HG03108 (cell line): ENCODE measurements at regions not wholly inside any gene's neighbourhood (a gene's known extent, or its start where the extent isn't known, plus 50 kb on each side); places are given as distances from the start of the nearest gene placed in this dataset.

Experiments
- ATAC-seq: cut with Tn5 transposase; IDR thresholded peaks from one replicate; pipeline ENCODE4 v1.9.1; 2021; ENCODE audit warnings: moderate library complexity; ENCODE audit not compliant: unreplicated experiment

DNA sequence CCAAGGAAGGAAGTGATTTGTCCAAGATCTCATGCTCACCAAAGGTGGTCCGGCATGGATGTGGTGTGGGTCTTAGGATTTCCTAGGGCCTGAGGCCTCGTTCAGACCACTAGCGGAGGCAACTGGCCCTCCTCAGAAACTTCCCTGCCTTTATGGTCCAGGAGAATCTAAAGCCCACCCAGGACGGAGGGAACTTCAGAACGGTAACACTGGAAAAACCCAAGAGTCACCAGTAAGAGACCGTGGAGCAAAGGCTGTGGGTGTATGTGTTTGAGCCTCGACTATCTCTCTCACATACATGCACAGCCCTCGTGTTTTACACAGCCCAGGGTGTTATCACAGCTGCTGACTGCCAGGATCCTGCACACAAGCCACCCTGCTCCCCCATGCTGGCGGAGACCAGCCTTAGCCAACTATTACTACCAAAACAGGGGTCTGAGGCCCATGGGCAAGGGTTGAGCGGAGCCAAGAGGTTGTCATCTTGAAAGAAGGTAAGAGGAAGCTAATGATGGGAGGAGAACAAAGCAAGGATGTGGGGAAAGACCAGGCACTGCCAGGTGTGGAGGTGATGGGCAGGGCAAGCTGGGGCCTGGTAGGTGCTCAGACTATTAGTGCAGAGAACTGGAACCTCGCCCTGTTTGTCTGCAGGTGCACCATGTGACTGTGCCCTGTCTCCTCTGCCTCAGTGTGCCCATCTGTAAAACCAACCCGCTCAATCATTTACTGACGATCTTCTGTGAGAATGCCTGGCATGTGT lies 170.2 kb upstream of the ZMIZ1 start:
- no peak for ATAC-seq

DNA sequence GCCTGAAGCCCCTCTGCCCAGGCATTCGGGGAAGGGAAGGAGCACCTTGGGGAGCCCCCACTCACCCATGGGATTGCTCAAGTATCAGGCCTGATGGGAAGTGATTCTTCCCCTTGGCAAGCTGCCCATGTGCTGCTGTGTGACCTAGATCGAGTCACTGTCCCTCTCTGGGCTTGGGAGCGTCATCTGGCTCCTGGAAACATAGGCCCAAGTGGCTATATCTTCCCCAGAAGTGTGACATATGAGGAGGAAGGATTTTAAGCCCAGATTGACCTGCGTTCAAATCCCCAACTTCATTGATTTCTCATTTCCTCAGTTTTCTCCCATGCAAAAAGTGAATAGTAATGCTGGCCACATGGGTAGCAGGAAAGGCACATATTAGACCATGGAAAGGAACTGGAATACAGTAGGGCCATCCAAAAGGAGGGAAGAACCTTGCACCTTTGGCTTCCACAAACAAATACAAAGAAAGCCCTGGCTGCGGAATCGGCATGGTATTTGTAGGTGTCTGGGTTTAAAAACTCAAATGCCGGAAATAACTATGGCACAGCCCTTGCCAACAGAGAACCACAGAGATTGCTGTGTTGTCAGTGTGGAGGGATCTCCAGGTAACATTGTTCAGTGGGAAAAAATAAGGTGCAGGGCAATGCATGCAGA lies 169.5 kb upstream of the ZMIZ1 start:
- no peak for ATAC-seq

DNA sequence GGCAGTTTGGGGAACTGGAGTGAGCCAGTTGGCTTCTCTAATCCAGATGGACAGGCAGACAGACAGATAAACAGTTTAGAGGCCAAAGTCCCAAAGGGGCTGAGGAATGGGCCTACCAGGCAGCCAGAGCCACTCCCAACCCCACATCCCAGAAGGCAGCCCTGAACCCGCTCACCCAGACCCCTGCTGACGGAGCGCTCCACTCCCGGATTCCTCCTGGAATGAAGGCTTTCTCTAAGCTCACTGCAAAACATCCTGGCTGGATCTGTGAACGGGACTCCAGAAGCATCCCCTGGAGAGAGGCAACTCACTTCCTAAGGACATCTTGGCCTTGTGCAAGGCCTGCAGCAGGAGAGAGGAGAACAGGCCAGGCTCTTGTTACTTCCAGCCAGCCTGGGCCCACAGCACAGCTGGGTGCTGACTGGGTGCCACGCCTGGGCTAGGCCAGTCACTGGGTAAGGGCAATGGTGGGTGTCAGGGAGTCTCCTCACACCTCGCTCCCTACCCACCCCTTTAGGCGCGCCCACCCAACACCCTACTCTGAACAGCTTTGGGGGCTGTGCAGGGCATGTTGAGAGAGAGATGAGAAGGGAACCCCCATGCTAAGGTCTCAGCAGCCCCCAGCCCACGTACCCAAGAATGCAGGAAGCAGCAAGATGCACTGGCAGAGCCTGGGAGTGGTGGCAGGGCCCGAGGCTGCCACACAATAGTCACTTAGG lies 168.6 kb upstream of the ZMIZ1 start:
- no peak for ATAC-seq

DNA sequence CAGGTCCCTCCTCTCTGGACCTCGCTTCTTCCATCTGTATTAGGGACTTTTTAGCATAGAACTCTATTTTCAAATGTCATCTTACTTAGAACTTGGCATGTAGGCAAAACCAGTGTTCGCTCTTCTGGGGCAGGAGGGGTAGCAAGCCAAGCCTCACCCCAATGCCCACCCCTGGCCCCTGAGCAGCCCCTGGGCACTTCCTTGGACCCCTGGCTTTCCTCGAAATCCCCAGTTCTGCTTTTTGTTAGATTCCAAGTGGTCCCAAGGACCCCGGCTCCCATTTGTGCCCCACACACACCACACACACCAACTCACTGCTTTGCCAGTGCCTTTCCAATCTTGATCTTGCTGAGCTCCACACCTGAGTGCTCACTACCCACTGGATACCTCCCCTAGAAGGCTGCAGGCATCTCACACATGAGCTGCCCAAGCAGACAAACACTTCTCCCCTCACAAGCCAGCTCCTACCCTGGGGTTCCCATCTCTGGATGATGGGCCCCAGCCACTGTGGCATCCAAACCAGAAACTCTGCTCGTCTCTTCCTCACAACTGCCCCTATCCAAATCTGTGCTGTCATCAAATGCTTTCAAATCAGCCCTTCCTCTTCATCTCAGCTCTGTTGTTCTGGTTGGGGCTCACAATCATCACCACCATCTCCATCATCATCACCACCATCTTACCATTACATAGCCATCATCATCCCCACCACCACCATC lies 167.9 kb upstream of the ZMIZ1 start:
- ATAC-seq = no peak

DNA sequence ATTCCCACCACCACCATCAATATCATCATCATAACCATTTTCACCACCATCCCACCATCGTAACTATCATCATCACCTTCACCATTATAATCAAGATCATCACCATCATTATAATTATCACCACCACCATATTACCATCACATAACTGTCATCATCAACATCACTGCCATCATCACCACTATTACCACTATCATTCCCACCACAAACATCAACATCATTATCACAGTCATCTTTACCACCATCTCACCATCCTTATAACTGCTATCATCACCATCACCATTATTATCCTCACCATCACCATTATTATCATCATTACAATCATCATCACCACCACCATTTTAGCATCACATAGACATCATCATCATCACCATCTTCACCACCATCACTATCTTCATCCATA lies 167.1 kb upstream of the ZMIZ1 start:
- ATAC-seq = no peak

DNA sequence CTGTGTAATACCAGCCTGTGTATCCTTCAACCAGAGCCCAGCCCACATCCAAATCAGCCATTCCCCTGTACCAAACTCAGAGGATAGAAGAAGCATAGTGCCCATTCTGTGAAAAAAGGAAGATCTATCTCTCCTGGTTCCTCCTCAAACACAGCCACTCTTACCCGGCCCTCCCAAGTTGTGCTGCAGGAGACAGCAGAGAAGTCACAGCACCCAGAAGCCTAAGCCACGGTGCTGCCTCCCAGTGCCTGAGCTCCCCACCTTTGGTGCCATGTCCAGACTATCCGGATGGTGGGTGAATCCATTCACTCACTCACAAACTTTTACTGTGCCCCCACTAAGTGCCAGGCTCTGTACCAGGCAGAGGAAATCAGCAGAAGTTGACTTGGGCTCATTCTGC lies 166.0 kb upstream of the ZMIZ1 start:
- no peak for ATAC-seq

DNA sequence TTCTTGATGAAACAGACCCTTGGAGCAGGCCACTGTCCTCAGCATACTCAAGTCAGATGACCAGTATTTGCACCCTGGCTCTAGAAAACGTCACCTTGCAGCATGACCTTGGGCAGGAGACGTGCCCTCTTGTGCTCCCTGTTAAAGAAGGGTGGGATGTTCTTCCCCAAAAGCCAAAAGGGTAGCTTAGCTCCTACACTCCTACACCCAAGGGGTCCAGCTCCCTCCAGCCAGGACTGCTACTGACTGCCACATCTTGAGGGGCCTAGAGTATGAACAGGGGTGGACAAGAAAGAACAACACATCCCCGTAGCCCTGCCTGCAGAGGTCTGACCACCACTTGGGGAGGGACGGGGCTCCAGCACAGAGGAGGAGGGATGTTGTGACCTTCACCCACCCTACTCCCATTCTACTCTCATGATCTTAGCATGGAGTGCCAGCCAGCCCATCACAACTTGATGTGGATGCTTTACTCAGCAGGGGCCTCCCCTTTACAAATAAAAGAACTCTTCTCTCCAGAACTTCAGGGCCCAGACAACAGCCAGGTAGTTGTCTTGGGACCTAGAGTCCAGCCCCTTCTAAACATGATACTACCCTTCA lies 165.3 kb upstream of the ZMIZ1 start:
- no peak for ATAC-seq

DNA sequence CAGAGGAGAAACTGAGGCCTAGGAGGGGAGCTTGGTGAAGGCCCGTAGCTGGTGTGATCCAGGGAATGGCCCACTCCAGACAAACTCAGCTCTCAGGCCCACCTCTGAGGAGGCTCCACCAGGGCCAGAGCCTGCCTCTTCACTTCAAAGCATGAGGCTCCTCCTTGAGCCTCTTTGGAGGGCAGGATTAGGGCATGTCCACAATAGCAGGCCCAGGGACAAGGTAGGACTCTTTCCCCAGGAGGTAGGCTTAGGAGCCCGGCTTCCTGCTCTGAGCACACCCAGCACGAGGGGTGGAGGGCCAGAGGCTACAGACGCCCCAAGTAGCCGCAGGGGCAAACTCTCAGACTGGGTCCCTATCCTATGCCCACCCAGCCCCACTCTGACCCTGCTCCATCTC lies 164.6 kb upstream of the ZMIZ1 start:
- ATAC-seq = no peak

DNA sequence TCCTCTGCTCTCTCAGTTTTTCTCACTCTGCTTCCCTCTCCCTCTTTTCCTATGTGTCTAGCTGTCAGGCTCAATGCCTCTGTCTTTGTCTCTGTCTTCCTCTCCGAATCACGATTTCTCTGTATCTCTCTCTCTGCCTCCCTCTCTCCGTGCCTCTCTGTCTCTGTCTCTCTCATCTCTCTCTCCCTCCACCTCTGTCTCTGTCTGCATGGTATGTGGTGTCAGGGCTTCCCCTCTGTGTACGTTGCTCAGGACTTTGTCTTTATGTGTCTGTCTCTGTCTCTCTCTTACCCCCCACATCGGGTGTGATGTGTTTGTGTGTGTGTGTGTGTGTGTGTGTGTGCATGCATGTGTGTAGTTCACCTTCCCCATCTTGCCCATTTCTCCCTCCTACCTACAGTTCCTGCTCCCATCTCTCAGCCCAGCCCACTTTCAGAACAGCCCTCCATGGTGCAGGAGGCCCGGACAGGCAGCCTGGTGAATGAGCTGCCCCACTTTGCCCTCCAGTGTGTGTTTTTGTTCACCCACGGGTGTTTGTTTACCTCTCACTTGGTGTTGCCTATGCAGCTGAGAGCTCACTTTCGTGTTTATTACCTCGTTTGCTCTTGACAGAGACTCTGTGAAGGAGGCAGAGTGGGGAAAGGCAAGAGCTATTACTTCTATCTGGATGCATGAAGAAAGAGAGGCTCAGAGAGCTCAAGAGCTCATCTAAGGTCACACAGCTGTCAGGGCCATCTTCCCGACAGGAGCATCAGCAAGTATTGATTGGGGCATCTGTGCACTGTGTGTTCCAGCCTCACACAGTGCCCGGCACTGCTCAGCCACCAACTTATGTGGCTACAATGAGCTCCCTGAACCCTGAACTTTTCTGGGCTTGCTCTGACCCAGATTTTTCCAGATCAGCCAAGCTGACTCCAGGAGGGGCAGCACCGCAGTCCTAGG lies 163.5 kb upstream of the ZMIZ1 start:
- no peak for ATAC-seq

DNA sequence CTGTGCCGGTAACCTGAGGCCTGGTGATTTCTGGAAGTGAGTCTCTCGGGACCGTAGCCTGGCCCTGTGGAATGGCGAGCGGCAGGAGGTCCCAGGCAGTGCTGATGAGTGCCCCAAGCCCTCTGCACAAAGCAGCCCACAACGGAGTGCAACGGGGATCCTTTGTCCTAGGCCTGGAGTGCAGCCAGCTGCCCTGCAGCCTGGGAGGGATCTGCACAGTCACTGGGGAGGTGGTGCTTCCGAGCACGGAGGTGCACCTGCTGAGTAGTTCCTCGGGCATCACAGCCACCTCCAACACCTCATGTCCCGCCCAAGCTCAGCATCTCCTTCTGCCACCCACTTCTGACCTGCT lies 162.8 kb upstream of the ZMIZ1 start:
- ATAC-seq = no peak

DNA sequence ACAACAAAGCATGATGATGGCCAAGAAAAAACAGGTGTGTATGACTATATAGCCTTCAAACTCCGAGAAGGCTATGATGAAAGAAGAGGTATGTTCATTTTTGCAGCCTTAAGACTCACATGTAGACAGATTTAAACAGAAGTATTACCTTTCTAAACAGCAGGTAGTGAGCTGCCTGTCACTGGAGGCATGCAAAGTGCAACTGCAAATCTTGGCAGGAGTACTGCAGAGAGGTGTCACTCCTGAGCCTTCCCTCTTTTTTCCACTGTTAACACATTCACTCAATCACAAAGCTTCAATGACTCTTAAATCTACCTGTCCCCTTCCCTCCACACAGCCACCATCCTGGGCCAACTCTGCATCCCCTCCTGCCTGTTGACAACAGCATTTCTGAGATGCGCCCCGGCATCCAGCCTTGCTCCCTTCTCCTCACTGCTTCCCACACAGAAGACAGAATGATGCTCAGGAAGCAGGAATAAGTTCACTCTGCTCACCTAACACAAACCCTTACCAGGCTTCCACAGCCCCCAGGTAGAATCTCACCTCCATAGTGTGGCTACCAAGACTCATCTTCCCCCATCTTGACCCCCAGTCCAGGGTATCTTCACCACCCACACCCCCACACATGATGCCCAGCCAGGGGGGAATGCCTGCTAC lies 161.9 kb upstream of the ZMIZ1 start:
- ATAC-seq = no peak

DNA sequence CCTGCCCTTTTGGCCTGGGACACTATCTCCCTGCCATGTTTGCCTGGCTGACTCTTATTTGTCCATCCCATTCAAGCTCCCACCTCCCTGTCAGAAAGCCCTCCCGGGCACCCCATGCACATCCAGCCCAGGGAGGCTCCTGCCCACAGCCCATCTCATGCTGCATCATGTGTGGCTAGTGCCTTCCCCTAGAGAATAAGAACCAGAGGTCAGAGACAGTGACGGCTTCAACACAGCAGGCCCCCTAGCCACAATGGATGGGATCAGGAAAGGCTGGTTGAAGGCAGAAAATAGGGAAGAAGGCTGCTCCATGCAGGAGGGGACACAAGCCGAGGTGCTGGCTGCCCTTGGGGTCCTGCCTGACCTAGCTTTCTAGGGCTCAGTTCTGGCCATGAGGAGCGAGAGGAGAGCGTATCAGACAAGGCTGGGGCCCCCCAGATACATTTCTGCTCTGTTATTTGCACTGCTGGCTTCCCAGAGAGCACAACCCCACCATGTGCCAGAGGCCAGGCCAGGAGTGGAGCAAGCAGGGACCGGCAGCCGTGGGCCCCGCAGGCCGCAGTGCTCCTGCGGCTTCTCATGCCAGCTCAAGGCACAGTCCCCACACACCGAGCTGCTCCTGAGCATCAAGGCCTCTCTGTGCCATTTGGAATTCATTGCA lies 161.1 kb upstream of the ZMIZ1 start:
- ATAC-seq = no peak

DNA sequence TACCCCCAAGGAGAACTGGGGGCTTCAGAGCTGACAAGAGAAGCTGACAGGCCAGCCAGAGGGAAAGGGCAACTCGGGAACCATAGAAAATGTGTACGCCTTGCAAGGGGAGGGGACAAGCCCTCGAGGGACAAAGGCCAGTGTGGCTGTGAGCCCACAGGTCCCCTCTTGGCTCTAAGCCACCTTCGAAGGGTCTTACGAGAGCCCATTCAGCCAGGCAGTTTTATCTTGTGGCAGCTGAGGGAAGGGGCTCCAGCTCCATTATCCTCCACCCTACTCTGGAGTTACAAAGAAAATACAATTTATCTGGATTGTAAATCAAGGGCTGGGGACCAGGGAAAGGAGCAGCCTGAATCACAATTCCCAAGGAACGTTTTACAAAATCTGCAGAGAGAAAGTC lies 159.5 kb upstream of the ZMIZ1 start:
- ATAC-seq = no peak

DNA sequence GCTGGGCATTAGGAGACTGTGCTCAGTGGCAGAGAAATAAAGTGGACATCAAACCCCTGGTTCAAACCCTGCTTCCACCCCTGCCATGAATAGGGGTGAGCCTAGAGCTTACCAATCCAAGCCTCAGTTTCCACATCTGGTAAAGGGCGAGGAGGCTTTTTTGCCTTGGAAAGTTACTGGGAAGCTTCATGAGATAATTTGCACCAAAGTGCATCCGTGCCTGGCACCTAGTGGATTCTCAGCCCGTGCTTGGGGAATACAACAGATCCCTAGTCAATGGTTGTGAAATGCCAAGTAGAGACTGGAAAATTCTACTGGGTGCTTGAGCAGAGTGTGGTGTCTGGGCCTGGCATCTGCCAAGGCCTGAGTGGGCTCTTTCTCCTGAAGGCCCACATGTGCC lies 158.7 kb upstream of the ZMIZ1 start:
- no peak for ATAC-seq

DNA sequence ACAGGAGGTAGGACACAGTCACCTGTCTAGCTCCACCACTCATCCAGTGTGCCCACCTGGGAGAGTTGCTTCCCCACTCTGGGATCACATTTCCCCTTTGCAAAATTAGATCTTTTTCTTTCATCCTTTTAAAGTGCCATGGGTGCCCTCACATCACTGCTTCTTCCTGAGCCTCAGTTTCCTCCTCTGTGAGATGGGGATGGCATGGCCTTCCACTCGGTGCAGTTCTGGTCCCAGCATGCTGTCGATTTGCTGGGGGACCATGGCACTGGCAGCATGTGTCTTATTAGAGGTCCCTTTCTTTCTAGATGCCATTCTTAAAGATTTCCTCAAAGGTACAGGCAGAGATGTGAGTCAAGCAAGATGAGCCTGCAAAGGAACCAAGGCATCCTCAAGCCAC lies 158.3 kb upstream of the ZMIZ1 start:
- no peak for ATAC-seq

DNA sequence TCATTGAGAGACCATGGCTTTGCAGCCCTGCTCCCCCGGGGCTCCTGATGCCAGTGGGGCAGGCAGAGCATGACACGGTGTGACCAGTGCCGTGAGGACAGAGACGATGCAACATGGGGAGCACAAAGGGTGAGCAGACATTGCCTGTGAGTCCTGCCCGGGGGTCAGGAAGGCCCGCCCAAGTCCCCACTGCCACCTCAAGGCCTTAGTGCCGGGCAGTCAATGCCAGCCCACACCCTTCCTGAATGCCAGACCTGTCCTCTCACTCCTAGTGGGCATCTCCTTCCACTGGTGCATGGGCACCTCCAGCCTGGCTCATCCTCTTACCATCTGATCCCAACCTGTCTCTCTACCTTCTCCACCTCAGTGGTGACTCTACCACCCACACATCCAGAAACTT lies 157.9 kb upstream of the ZMIZ1 start:
- ATAC-seq = no peak

DNA sequence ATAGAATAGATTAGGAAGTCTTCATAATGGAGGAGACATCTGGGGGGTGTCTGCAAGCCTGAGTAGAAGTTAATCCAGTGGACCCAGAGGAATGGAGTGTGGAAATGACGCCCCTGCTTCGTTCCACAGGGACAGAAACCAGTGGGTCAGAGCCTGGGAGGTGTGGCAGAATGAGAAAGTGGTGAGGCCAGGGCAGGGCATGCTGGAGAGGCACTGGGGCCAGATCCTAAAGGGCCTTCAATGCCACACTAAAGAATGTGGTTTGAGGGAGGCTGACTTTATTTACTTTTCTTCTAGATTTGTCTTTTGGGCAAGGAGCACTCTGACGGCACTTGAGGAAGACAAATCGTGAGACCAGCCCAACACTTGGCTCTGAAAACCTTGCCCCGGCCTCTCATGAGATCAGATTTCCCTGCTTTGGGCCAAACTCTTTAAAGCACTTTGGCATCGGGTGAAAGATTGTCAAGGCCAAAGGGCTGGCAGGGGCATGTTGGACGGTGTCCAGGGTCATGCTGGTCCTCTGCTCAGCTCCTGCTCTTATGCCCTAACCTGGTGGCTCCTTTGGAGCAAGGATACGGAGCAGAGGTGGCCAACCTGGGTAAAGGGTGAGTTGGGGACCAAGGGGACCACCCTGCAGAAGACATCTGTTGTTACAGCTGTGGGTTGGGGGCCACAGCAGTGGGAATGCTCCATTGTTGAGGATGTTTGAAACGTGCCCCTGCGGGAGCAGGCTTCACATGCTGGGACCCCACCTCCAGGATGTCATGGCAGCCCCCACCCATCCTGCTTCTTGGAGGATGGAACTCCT lies 157.0 kb upstream of the ZMIZ1 start:
- ATAC-seq = no peak
